NCI-H1930 (cell line): ENCODE measurements at regions not wholly inside any gene's neighbourhood (a gene's known extent, or its start where the extent isn't known, plus 50 kb on each side); places are given as distances from the start of the nearest gene placed in this dataset.

Source experiments
- DNase-seq, 2 experiments: peaks; one replicate each; lab custom pipeline; 2025; lab: John Stamatoyannopoulos, UW

GRCh38 chr2:121074293-121074932 lies 210.6 kb downstream of the TFCP2L1 start:
- no peak for DNase-seq

DNA sequence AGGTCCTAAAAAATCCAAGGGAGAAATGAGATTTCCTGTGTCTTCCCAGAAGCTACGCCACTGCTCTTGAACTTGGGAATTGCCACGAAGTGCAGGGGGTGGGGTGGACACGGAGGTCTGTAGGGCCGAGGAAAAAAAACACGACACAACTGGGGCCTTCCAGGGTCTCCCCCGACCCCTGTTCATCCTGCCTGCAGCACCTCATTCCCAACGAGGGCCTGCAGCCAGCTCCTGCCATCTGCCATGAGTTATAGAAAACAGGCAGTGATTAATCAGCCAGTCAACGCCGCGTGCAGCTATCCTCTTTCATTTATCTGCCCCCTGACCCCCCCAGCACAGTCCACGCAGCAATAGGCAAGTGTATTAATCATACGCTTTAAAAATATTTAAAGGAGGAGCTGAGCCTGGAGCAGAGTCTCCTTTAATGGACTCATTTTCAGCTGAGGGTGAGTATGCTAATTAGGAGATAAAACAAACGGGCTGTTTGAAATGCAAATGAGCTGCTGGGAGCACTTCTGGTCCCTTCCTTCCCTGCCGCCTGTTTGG lies 209.9 kb downstream of the TFCP2L1 start:
- peak in 1 of 2 experiments; percentile 24 for DNase-seq

DNA sequence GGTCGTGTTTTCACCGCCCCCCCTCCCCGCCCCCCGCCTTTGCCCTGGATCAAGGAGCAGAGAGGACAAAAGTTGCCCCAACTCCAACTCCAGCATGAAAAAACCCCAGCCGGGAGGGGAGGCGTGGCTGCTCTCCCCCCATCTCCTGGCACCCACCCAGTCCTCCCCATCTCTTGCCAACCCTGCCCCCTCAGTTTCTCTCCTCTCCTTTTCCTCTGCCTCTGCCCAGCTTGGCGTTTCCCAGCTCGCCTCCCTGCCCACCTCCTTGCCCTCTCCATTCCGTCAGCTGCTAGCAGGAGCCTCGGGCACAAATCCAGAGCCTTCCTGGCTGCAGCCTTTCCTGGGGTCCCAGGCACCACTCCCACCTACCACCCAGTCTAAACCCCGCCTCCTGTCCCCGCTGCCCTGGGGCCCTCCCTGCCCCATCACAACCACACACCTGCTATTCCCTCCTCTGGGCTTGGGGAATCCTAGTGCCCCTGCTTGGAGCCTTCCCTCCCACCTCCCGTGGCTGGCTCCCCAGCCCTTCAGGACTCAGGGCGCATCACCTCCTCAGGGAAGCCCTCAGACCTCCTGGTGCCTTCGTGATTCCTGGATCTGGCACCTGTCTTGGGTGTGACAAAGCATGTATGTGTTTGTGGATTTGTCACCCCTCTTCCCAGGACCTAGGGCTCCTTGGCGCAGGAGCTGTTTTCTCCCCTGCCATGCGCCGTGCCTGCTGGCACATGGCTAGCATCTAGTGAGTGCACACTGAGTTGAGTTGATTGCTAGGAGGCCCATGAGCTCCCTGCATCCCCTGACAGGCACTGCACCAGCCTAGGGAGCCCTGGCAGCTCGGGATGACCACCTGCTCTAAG lies 209.1 kb downstream of the TFCP2L1 start:
- no peak for DNase-seq

- no peak for DNase-seq
Observed at GRCh38 chr2:121076498-121076820, 208.5 kb downstream of the TFCP2L1 start.

DNA sequence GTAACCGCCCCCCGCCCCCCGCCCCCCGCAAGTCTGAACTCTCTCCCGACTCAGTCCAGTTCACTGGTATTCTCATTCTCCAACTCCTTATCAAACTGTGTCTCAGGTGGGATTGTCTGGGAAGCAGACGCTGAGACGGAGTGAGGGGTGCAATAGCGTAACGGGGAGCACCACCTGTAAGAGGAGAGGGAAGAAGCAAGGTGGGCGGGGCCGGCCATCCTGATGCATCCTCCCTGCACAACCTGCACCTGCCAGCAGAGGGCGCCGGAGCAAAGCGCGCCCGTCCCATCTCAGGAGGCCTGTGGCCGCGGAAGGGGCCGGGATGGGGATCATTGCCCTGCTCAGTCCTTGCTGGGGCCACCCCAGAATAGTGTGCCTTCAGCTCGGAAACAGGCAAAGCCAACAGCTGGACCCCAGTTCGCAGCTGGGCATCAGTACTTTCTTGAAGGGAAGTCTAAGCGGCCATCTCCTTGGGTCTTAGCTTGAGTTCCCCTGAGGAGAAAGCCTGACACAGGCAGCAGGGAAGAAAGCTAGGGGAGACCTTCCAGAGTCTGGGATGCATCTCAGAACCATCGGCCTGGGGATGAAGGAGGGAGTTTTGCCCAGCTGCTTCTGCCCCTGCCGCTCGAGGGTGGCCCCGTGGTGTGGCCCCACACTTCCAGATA lies 208.0 kb downstream of the TFCP2L1 start:
- DNase-seq: peak; percentile 10 to 32

GRCh38 chr2:121078899-121079298 lies 206.1 kb downstream of the TFCP2L1 start:
- no peak for DNase-seq

DNA sequence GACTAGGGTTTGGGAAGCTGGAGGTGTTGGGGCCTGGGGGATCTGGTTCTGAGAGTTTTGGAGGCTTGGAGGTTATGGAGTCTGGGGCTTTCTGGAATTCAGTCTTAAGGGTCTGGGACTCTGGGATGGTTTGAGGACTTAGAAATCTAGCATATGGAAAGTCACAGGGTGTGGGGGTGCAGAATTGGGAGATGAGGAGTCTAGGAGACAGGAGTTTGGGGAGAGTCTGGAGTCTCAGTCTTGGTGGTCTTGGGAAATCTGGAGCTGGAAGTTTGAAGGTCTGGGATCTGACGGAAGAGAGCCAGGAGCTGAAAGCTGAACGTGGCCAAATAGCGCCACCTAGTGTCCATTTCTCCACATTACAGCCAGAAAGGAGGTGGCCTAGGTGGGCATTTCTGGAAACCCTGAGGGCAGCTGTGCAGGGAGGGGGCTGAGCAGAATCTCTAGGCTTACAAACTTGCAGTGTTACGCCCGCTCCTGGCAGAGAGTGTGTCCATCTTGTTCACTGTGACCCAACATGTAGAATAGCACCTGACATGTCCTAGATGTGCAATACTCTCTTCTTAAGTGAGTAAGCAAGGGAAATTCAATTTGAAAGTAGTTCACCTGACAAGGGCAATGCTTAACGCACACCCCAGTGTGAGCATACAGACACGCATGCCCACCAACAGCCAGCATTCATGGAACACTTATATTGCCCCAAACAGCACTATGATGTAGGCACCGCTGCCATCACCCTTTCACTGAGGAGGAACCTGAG lies 204.8 kb downstream of the TFCP2L1 start:
- DNase-seq: peak; percentile 5 to 52

- DNase-seq: no peak
Observed at GRCh38 chr2:121081701-121082100, 203.3 kb downstream of the TFCP2L1 start.

DNA sequence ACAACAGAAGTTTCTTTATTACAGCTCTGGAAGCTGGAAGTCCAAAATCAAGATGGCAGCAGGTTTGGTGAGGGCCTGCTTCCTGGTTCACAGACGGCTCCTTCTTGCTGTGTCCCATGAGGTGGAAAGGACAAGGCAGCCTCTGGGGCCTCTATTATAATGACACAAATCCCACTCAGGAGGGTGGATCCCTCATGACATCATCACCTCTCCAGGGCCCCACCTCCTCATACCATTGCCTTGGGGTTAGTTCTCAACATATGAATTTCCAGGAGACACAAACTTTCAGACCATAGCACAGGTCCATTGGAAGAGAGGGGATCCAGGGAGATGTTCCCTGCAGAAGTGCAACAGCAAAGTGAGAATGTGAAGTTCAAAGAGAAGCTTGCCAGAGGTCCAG lies 202.8 kb downstream of the TFCP2L1 start:
- no peak for DNase-seq

- no peak for DNase-seq
Observed at GRCh38 chr2:121084130-121084680, 200.8 kb downstream of the TFCP2L1 start.

DNA sequence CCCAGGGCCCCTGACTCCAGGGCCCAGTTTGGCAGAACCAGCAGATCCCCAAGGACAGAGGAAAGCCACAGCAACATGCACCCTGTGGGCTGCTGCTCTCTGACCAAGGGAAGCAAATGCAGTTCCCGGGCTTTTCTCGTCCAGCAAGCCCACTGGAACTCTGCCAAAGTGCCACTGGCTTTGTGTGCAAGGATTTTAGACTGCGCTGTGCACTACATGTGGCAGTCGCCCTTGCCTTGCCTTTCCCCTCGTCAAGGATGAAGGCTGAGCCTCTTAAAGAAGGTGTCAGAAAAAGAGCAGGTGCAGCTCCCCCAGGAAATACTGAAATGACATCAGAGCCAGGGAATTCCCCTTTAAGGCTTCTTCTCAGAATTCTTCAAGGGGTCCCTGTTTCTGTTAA lies 199.2 kb downstream of the TFCP2L1 start:
- no peak for DNase-seq

GRCh38 chr2:121086450-121086849 lies 198.6 kb downstream of the TFCP2L1 start:
- no peak for DNase-seq

- DNase-seq: no peak
Observed at GRCh38 chr2:121087117-121087516, 197.9 kb downstream of the TFCP2L1 start.

DNA sequence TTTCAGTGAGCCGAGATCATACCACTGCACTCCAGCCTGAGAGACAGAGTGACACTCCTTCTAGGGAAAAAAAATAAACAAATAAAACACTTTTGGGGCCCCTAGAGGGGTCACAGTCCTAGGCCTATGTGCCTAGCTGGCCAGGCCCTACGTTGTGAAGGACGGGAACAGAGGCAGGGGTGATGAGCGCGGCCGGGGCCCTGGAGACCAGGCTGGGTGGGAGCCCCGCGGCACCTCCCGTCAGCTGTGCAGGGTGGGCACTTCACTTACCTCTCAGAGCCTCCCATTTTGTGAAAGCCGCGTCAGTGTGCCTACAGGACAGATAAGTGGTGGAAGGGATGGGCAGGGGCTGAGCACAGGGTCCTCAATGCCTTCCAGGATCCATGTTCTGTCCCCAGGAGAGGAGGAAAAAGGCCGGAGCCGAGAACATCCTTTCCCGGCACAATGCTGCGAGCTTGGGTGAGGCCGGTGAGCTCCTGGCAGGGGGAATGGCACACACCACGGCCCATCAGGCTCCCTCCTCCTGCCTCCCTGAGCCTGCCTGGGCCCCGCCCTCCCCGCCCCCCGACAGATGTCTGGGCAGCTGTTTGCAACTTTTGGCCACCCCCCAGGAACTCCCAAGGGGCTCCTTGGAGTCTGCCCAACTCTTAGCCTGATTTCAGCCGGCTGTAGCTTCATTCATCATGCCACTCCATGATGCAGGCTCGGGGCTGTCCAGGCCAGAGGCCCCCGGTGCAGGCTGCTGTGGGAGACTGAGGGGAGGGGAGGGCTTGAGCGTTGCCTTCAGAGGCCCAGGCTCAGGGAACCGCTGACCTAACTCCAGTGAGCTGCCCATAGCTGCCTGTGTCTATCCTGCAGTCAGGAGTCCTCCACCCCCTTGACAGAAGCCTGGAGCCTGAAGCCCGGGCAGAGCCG lies 196.5 kb downstream of the TFCP2L1 start:
- no peak for DNase-seq

DNA sequence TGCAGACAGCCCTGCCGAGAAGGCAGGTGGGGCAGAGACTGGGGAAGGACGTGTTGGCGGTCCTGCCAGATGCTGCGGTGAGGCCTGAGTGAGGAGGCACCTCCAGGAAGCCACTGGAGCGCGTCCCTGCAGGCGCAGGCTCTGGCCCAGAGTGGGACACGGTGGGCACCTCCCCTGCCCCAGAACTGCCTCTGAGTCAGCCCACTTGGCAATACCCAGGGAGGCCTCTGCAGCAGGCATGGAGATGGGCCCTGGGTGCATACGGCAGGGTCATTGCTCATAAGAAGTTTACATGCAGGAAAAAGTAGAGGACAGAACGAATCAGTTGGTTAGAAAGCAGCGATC lies 195.9 kb downstream of the TFCP2L1 start:
- DNase-seq: no peak

- DNase-seq: no peak
Observed at GRCh38 chr2:121090088-121090715, 194.8 kb downstream of the TFCP2L1 start.

- no peak for DNase-seq
Observed at GRCh38 chr2:121092095-121092494, 192.9 kb downstream of the TFCP2L1 start.

- DNase-seq: no peak
Observed at GRCh38 chr2:121093692-121094091, 191.3 kb downstream of the TFCP2L1 start.

DNA sequence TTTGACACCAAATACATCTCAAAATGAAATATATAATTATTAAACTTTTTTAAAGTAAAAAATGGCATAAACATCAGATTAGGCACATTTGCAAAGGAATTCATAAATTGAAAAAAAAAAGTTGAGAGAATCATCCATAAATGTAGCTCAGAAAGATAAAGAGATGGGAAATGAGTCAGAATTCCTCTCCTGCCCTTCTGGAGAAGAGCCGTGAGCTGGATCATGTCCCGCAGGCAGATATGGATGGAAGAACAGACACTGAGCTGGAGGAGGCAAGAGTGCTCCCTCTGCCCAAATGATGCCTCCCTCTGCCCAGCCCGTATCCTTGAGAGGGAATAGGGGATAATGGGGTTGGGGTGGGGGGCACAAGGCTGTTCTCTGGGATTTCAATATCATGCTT lies 190.9 kb downstream of the TFCP2L1 start:
- no peak for DNase-seq

DNA sequence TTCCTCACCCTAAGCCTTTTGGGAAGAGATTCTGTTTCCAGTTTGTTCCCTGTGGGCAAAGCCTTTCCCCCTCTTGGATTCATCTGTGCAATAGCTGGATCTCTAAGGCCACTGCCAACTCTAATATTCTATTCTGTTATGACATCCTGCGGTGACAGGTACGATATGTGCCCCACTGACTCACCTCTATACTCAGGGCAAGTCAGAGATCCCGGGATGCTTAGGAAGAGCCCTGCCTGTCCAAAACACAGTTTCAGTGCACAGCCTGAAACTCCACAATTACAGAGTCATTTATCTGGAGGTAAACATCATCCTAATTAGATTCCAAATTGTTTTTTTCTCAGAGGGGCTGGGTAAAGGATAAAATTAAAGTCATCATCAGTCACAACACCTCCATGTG lies 190.2 kb downstream of the TFCP2L1 start:
- no peak for DNase-seq
